ENCODE measurements at regions not wholly inside any gene's neighbourhood (a gene's known extent, or its start where the extent isn't known, plus 50 kb on each side); places are given as distances from the start of the nearest gene placed in this dataset.

GRCh38 chr10:36700123-36700522 lies 425.3 kb upstream of the ANKRD30A start:
- no peak overlapping the region for H3K4me3 ChIP-seq (ENCODE audit: control insufficient read depth, low read depth, low read length)
- no peak for TF ChIP-seq CTCF (IDR thresholded peaks at IDR 0.05; ENCODE audit: control insufficient read depth, insufficient read depth, low read depth, low read length, missing control alignments)
- no peak for DNase-seq (ENCODE audit: low read depth)

GRCh38 chr10:36692759-36693158 lies 432.6 kb upstream of the ANKRD30A start:
- no peak overlapping the region for H3K4me3 ChIP-seq (ENCODE audit: control insufficient read depth, low read depth, low read length)
- DNase-seq (ENCODE audit: low read depth) = no peak
- TF ChIP-seq CTCF (IDR thresholded peaks at IDR 0.05; ENCODE audit: control insufficient read depth, insufficient read depth, low read depth, low read length, missing control alignments) = no peak

GRCh38 chr10:36688717-36689116 lies 436.7 kb upstream of the ANKRD30A start:
- TF ChIP-seq CTCF (IDR thresholded peaks at IDR 0.05; ENCODE audit: control insufficient read depth, insufficient read depth, low read depth, low read length, missing control alignments) = no peak
- H3K4me3 ChIP-seq (ENCODE audit: control insufficient read depth, low read depth, low read length) = no peak overlapping the region
- no peak for DNase-seq (ENCODE audit: low read depth)

- TF ChIP-seq CTCF (IDR thresholded peaks at IDR 0.05; ENCODE audit: control insufficient read depth, insufficient read depth, low read depth, low read length, missing control alignments) = no peak
- DNase-seq (ENCODE audit: low read depth) = no peak
Measured at GRCh38 chr10:36683421-36683820, 442.0 kb upstream of the ANKRD30A start.

GRCh38 chr10:36681751-36682632 lies 443.4 kb upstream of the ANKRD30A start:
- TF ChIP-seq CTCF (IDR thresholded peaks at IDR 0.05; ENCODE audit: control insufficient read depth, insufficient read depth, low read depth, low read length, missing control alignments) = no peak
- no peak overlapping the region for H3K4me3 ChIP-seq (ENCODE audit: control insufficient read depth, low read depth, low read length)
- no peak for DNase-seq (ENCODE audit: low read depth)

More at GRCh38 chr10:36683421-36683820, 442.0 kb upstream of the ANKRD30A start:
- H3K4me3 ChIP-seq (ENCODE audit: control insufficient read depth, low read depth, low read length) = no peak overlapping the region

- no peak overlapping the region for H3K4me3 ChIP-seq (ENCODE audit: control insufficient read depth, low read depth, low read length)
- no peak for TF ChIP-seq CTCF (IDR thresholded peaks at IDR 0.05; ENCODE audit: control insufficient read depth, insufficient read depth, low read depth, low read length, missing control alignments)
- DNase-seq (ENCODE audit: low read depth) = no peak
Measured at GRCh38 chr10:36679554-36679953, 445.8 kb upstream of the ANKRD30A start.
